ENCODE measurements at regions not wholly inside any gene's neighbourhood (a gene's known extent, or its start where the extent isn't known, plus 50 kb on each side); places are given as distances from the start of the nearest gene placed in this dataset.

GRCh38 chr3:117118604-117119003 lies 409.0 kb downstream of the TUSC7 start:
- no peak for TF ChIP-seq CTCF (IDR thresholded peaks at IDR 0.05)
- TF ChIP-seq POLR2A (IDR thresholded peaks at IDR 0.05), result no peak

All from prostate gland (tissue), 2 donors.